Pancreas (tissue), 10 donors: ENCODE measurements at regions not wholly inside any gene's neighbourhood (a gene's known extent, or its start where the extent isn't known, plus 50 kb on each side); places are given as distances from the start of the nearest gene placed in this dataset.

ENCODE experiments used
- ATAC-seq, 4 donors: fragments of 200-7000 bp; cut with Tn5 transposase; one replicate each; pipeline versions ENCODE4 v1.8.0 to v1.9.1; 2020; ENCODE audit warnings: mild to moderate bottlenecking in 4 of 4, moderate library complexity in 4 of 4
- DNase-seq, 6 donors: peaks; one replicate each; pipeline ENCODE4 v3.0.0-alpha.2; 2020
- FAIRE-seq: peaks from 2 replicates; lab custom pipeline; 2012; peaks lifted over from hg19 to GRCh38; lab: Jason Lieb, UNC
- H3K27ac ChIP-seq, 4 donors: fragments of 200-600 bp; sonication (generic); 1 replicate in 3 of 4; 2 replicates in 1 of 4; pipeline versions ENCODE4 v1.5.0 to v1.8.0; 2020
- H3K27me3 ChIP-seq, 4 donors: fragments of 200-600 bp; one replicate each; pipeline ENCODE4 v1.8.0; 2021
- H3K36me3 ChIP-seq, 3 donors: fragments of 200-600 bp; sonication (generic) in 1 of 3; one replicate each; pipeline versions ENCODE4 v1.5.0 to v1.8.0; 2020 to 2021
- H3K4me1 ChIP-seq, 3 donors: fragments of 200-600 bp; one replicate each; pipeline ENCODE4 v1.8.0; 2021
- H3K4me3 ChIP-seq, 4 donors: fragments of 200-600 bp; sonication (generic) in 2 of 4; one replicate each; pipeline versions ENCODE4 v1.5.0 to v1.8.0; 2020 to 2021
- H3K9me3 ChIP-seq, 4 donors: fragments of 200-600 bp; one replicate each; pipeline ENCODE4 v1.8.0; 2021
- WGBS, 2 donors: extraction: QIAGEN DNeasy Blood & Tissue Kit; methylation state at CpG; one replicate each; pipeline ENCODE4 v1.1.7; 2013; 5-methylcytosine and 5-hydroxymethylcytosine counted together
- intact Hi-C, 3 donors: fragments of 100-400 bp; cut with DNase I; formaldehyde crosslinking; loops; one replicate each; pipeline versions ENCODE4 v1.11.1 to v1.14.2; 2022
- TF ChIP-seq, protein P1 (sequence below), 4 donors: fragments of 200-600 bp; sonication (generic) in 3 of 4; IDR thresholded peaks; one replicate each; pipeline versions ENCODE4 v1.5.0 to v1.8.0; 2021; ENCODE audit warnings: antibody characterized with exemption in 4 of 4
- donor health status: healthy with polysubstance abuse.
- donor health status: DM: no; HTN: no; CAD: no; lungs with moderate emphysema.
- donor health status: DM: no; HTN: no; CAD: no.
- donor health status: control.
- donor health status: control.
- donor health status: Bipolar disorder and iron deficiency.
- donor health status: DM: yes; HTN: yes; CAD: no.
- donor health status: DM: no; HTN: no; CAD: no.
- donor health status: DM: no; HTN: no; CAD: no.
- donor health status: DM: yes; HTN: yes; CAD: no.

DNA sequence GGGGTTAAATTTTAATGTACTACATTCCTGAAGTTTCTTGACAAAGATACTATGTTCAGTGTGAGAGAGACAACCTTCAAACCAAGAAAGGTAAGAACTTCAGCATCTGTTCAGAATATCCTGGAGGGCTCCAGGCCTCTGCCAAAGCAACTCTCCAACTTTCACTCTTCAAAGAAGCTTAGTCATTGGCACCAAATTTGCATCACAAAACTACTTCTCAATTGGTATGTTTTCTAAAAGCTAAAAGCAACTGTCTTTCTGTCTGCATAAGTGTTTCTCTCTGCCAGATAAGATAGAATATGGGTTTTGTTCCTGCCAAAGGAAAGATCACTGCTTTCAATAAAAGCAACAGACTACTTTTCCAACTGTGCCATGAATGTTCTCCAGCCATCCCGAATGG is 187.4 kb downstream of the SUCLA2 start:
- TF ChIP-seq, protein P1, sequence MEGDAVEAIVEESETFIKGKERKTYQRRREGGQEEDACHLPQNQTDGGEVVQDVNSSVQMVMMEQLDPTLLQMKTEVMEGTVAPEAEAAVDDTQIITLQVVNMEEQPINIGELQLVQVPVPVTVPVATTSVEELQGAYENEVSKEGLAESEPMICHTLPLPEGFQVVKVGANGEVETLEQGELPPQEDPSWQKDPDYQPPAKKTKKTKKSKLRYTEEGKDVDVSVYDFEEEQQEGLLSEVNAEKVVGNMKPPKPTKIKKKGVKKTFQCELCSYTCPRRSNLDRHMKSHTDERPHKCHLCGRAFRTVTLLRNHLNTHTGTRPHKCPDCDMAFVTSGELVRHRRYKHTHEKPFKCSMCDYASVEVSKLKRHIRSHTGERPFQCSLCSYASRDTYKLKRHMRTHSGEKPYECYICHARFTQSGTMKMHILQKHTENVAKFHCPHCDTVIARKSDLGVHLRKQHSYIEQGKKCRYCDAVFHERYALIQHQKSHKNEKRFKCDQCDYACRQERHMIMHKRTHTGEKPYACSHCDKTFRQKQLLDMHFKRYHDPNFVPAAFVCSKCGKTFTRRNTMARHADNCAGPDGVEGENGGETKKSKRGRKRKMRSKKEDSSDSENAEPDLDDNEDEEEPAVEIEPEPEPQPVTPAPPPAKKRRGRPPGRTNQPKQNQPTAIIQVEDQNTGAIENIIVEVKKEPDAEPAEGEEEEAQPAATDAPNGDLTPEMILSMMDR (IDR thresholded peaks at IDR 0.05), result no peak
- Histone ChIP-seq H3K4me3 (no peak overlapping the region), H3K36me3 (no peaks in the 10 kb centered on the region), H3K27ac (no peak overlapping the region), H3K9me3 (no peaks in the 10 kb centered on the region), H3K4me1 (no peaks in the 10 kb centered on the region), H3K27me3 (no peaks in the 10 kb centered on the region)
- DNase-seq (no peak), ATAC-seq (no peak), FAIRE-seq (no peak)
- 51 to 71% methylated on average over 1 of the region's 1 CpG for WGBS, 2 donors
- intact Hi-C loops, result no loop called here

GRCh38 chr13:47809411-47809810 is 191.7 kb downstream of the SUCLA2 start:
- DNase-seq, result no peak
- ATAC-seq, result no peak
- H3K4me3 ChIP-seq, result no peak overlapping the region
- intact Hi-C loops, result no loop called here
- WGBS, 2 donors, result 28 to 36% methylated on average over 1 of the region's 1 CpG
- no peaks in the 10 kb centered on the region for H3K9me3 ChIP-seq
- no peak overlapping the region for H3K27ac ChIP-seq
- no peaks in the 10 kb centered on the region for H3K4me1 ChIP-seq
- no peak for FAIRE-seq
- H3K36me3 ChIP-seq, result no peaks in the 10 kb centered on the region
- TF ChIP-seq, protein P1 (IDR thresholded peaks at IDR 0.05), result no peak
- no peaks in the 10 kb centered on the region for H3K27me3 ChIP-seq

DNA sequence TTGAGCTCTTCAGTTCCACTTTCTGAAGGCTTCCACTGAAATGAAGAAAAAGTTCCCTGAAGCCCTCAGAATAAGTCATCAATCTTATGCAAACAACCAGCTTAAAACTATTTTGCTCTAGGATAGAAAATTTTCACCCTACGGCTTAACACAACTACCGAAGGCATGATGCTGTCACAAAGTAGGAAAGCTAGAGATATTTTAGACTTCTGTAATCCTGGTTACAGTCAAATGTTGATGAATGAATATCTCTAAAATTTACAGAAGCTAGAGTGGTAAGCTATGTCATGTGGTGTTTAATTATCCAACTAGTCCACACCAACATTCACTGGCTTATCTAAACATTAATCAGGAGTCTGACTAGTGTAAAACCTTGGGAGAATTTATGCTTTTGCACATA is 197.9 kb downstream of the SUCLA2 start:
- no peaks in the 10 kb centered on the region for H3K36me3 ChIP-seq
- ATAC-seq (no peak), DNase-seq (no peak), FAIRE-seq (no peak)
- 70 to 75% methylated on average over 2 of the region's 2 CpGs for WGBS, 2 donors
- no peaks in the 10 kb centered on the region for H3K9me3 ChIP-seq
- no peaks in the 10 kb centered on the region for H3K27me3 ChIP-seq
- intact Hi-C loops, result no loop called here
- no peaks in the 10 kb centered on the region for H3K4me1 ChIP-seq
- no peak overlapping the region for H3K27ac ChIP-seq
- TF ChIP-seq, protein P1 (IDR thresholded peaks at IDR 0.05), result no peak
- no peak overlapping the region for H3K4me3 ChIP-seq

- FAIRE-seq (no peak), DNase-seq (no peak), ATAC-seq (no peak)
- no peak overlapping the region for H3K27ac ChIP-seq
- intact Hi-C loops, result no loop called here
- H3K4me1 ChIP-seq, result no peaks in the 10 kb centered on the region
- 80 to 87% methylated on average over 3 of the region's 3 CpGs for WGBS, 2 donors
- H3K4me3 ChIP-seq, result no peak overlapping the region
- no peaks in the 10 kb centered on the region for H3K9me3 ChIP-seq
- no peaks in the 10 kb centered on the region for H3K27me3 ChIP-seq
- TF ChIP-seq, protein P1 (IDR thresholded peaks at IDR 0.05), result no peak
- no peaks in the 10 kb centered on the region for H3K36me3 ChIP-seq
Measured at GRCh38 chr13:47801555-47801954, 199.5 kb downstream of the SUCLA2 start.

GRCh38 chr13:47800593-47800992 is 200.5 kb downstream of the SUCLA2 start:
- H3K27ac ChIP-seq, result no peak overlapping the region
- ATAC-seq, result no peak
- no peaks in the 10 kb centered on the region for H3K36me3 ChIP-seq
- TF ChIP-seq, protein P1 (IDR thresholded peaks at IDR 0.05), result no peak
- no peaks in the 10 kb centered on the region for H3K9me3 ChIP-seq
- no peaks in the 10 kb centered on the region for H3K4me1 ChIP-seq
- no peak for DNase-seq
- H3K4me3 ChIP-seq, result no peak overlapping the region
- FAIRE-seq, result no peak
- intact Hi-C loops, result no loop called here
- 79% methylated on average over 2 of the region's 2 CpGs for WGBS, 2 donors
- H3K27me3 ChIP-seq, result no peaks in the 10 kb centered on the region
